Activated CD8-positive, alpha-beta memory T cell treated with anti-CD3 and anti-CD28 coated beads for 1 hour (primary cell): ENCODE measurements at regions not wholly inside any gene's neighbourhood (a gene's known extent, or its start where the extent isn't known, plus 50 kb on each side); places are given as distances from the start of the nearest gene placed in this dataset.

ENCODE experiments used
- DNase-seq, 2 donors: peaks; one replicate each; pipeline ENCODE4 v3.0.0-alpha.2; 2020; ENCODE audit warnings: low read depth in 1 of 2; ENCODE audit errors: extremely low read depth in 1 of 2

DNA sequence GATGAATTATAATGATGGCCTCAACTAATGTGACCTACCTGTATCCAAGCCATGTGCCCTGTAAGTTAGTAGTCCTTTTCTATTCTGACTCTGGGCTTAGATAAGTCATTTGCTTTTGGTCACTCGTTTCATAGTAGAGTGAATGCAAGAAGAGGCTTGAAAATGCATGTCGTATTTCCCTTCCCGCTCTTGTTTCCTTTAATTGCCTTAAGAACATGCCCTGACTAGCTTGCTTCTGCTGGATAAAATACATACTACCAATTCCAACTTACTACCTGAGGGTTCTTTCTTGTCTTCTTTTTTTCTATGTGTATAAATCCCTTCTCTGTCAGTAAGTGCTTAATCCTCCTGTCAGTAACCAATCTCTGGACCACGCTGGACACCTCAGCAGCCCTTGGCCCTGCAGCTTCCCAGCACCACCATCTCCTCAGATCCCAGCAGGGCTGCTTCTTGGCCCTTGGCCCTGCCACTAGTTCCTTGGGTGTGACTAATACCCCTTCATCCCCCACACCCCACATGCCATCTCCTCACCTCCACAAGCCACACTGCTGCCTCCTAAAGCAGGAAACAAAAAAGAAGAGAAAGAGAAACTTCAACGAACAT lies 771.7 kb downstream of the IGSF11 start:
- DNase-seq = no peak

DNA sequence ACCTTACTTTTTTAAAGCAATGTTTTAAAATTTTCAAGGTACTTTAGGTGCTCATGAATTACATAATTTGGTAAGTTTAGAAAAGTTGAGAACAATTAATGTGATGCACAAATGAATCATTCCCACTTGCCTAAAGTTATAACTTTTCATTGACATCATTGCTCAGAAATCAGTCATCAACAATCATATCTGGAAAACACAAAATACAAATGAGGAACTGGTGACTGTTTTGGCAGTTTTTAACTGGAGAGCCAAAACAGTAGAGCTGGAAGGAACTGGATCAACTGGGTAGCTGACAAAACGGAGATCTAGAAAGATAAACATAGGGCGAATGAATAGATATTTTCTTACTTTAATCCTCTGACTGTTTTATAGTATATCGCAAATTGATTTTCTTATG lies 767.1 kb downstream of the IGSF11 start:
- DNase-seq = no peak

DNA sequence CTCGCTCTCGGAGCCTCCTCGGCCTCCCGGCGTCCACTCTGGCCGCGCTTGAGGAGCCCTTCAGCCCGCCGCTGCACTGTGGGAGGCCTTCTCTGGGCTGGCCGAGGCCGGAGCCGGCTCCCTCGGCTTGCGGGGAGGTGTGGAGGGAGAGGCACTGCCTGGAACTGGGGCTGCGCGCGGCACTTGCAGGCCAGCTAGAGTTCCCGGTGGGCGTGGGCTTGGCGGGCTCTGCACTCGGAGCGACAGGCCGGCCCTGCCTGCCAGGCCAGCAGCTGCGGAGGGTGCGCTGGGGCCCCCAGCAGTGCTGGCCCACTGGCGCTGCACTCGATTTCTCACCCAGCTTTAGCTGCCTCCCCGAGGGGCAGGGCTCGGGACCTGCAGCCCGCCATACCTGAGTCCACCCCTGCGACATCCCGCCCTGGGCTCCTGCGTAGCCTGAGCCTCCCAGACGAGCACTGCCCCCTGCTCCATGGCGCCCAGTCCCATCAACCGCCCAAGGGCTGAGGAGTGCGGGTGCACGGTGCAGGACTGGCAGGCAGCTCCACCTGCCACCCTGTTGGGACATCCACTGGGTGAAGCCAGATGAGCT lies 765.0 kb downstream of the IGSF11 start:
- no peak for DNase-seq

DNA sequence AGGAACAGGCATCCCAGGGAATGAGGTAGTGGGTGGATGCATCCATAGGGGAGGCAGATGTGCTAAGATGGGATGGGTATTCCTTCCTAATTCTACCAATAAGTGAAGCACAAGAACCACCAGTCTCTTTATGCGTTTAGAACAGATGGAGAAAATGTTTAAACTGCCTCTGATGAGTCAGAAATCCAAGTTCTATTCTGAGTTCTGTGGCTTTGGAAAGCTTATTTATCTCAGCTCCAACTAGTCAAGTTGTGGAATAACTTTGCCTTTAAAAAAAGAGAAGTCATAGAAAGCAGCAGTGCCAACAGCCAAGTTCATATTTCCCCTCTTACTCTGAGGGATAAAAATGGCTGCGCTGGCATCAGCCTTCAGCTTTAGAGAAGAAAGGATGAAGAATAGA lies 761.7 kb downstream of the IGSF11 start:
- no peak for DNase-seq

DNA sequence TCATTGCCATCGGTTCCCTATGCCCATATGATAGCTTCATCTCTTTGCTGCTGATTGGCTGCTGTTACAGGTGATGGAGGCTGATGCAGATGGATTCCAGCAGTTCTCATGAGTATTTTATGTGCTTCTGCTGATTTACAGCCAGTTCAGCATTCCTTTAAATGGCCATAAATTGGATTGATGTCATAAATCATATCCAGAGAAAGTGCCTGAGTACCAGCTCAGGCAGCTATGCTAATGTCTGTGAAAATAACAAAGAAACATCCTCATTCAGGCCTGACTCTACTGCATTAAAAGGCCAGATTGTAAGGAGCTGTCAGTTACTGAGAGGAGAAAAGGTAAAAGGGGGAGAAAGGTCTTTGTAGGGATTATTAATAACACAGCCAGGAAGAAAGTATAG lies 756.8 kb downstream of the IGSF11 start:
- DNase-seq = no peak

DNA sequence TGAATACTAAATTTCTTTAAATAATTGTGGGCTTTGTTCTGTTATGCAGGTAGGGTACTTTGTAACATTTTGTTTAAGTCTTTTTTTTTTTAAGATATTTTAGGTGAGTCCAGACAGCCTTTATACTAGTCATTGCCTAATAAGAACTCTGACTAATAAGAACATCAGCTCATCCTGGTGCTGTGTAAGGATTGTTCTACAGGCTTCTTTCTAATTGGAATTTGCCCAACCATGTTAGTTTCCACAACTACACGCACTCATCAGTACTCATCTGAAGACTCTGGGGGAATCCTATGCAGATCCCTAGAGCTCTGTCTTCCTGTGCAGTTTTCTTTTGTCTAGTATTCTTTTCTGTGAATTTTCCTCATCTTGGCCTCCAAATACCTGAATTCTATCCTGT lies 741.8 kb downstream of the IGSF11 start:
- no peak for DNase-seq

DNA sequence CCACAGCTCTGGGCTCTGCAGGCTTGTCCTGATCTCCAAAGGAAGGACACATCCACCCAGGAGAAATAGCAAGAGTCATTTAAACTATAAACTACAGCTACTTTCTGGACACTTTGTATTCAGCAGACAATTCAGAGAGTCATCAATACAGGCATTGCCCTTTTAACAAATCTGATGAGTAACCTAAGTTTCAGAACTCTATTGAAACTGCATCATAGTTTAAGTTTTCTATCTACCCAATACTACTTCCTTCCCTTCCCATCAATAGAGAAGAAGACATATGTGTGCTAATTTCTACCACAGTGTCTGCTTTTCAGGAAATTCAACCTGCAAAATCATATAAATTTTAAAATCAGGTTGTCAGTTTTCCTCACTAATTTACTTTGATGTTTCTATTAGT lies 736.5 kb downstream of the IGSF11 start:
- DNase-seq = no peak

DNA sequence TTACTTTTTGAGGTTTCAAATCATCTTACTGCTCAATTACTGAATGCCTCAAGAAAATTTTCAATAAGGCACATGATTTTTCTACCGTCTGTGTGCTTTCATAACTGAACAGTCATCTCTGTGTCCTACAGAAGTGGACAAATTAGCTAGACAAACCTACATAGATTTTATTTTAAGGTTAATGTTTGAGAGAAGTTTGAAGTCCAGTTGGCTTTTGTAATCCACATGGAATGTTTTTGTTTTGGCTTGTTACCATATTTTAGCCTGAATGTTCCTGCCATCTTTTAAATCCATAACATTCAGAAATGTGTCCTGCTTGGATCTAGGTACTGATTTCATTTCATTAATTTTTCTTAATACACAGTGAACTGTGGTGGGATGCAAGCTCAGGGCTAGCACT lies 730.1 kb downstream of the IGSF11 start:
- DNase-seq = no peak

DNA sequence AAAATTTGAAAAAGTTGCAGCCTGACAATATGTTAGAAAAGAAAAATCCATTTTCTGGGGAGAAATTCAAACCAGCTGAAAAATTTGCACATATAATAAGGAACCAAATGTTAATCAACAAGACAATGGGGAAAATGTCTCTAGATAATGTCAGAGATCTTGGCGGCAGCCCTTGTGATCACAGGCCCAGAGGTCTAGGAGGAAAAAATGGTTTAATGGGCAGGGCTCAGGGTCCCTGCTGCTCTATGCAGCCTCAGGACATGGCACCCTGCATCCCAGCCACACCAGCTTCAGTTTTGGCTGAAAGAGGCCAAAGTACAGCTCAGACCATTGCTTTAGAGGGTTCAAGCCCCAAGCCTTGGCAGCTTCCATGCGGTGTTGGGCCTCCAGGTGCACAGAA lies 701.9 kb downstream of the IGSF11 start:
- DNase-seq = no peak

DNA sequence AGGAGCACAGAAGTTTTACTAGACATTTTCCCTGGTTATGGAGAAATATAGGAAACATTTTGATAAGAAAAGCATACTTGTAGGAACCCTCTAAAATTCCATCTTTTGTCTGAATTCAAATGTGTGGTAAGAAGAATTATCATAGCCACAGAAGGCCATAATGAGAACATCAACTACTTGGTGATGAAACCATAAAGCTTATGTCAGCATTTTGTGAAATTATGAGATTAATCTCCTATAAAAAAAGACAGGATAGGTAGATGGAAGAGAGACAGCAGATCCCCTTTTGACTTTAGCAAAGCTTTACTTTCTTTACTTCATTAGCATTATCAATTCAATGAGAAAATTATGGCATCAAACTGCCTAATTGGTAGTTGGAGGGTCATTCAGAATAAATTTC lies 697.0 kb downstream of the IGSF11 start:
- DNase-seq = no peak

DNA sequence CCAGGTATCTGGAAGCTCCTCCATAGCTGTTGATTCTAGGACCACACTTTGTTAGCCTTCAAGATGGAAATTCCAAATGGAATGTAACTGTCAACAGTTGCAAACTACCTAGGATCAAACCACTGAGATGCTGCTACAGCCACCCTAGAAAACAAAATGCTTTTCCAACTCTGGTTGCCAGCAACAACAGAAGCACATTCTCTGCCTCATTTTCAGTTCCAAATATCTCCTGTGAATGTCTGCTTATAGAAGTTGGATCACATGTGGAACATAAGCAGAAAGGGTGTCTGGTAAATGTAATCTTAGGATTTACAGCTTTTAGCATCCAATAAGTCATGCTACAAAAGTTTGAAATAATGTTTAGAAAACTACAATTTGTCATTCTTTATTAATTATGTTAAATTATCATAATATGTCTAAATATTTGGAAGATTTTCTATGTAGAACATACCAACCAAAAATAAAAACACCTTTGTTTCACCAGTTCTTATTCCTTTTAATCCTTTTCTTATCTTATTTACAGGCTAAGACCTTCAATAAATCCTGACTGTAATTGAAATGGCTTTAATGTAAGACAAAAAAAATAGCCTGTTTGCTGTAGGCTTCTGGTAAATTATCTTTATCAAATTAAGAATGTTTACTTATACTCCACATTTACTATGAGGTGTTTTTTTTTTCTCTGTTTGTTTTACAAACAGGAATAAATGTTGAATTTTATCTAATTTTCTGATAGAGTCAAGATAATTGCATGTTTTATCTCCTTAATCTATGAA lies 687.1 kb downstream of the IGSF11 start:
- no peak for DNase-seq

DNA sequence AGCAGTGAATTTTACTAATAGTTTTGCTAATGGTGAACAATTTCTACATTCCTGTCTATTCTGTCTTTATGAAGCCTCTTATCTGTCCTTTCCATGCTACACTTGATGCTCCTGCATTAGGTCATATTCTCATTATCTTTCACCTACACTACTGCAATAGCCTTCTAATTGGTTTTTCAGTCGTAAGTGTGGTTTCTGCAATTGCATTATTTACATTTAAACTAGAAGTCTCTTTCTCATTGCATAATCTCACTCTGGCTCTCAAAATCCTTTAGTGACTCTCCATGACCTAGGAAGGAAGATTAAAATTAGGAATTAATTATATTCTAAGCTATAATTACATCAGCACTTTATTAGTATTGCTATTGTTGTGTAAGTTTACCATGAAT lies 686.5 kb downstream of the IGSF11 start:
- no peak for DNase-seq

DNA sequence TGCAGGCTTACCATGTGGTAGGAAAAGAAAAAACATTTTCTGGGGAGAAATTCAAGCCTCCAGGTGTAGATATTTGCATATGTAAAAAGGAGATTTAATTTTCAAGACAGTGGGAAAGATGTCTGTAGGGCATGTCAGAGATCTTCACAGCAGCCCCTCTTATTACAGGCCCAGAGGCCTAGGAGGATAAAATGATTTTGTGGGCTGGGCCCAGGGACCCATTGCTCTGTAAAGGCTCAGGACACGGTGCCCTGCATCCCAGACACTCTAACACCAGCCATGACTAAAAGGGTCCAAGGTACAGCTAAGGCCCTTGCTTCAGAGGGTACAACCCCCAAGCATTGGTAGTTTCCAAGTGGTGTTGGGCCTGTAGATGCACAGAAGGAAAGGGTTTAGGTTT lies 680.1 kb downstream of the IGSF11 start:
- DNase-seq = no peak

DNA sequence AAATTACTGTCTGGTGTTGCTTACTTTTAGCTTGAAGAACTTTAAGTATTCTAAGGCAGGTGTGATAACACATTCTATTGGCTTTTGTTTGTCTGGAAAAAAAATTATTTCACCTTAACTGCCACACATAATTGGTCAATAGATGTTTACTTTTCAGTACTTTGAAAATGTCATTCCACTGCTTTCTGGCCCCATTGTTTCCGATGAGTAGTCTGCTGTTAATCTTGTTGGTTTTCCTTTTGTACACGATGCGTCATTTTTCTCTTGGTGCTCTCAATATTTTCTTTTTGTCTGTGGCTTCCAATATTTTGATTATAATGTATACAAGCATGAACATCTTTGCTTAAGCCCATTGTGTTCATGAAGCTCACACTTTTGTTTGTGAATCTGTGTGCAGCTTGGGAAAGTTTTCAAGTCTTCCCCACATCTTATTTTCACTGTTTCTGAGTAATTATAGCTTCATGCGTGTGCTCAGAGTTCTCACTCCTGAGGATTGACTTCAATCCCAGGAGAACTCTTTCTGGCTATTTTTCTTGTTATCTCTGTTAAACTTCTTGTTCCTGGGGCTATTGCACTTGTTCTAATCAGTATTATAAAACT lies 664.7 kb downstream of the IGSF11 start:
- no peak for DNase-seq

DNA sequence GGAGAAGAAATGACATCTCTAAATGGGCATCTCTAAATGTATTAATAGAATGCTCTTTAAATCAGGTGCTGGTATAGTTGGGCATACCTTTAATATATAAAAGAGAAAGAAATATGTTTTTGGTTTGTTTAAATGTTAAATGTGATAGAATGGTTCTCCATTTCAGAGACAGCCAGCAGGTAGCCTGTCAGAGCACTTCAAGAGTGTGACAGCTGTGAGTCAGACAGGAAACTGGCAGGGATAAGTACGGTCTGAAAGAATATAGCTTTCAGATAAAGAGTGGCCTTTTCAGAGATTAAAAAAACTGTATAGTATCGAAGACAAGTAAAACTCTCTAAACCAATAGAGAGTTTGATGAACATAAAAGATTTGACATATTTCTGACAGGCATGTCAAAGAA lies 654.1 kb downstream of the IGSF11 start:
- DNase-seq = no peak

DNA sequence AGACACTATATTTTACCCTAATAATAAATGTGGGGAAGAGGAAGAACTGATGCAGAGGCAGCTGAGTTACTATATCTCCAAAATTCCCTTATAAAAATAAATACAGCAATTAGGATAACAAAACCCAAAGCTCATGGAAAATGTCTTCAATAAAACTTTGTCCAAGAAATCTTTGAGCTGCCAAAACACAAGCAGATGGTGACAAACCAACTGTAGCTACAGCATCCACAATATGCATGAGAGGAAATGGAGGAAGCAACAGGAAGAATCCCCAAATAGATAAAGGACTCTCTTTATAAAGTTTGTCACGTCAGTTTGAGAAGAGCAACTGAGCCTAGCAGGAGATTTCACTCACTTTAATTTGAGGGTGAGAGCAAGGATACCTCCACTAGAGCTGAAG lies 638.2 kb downstream of the IGSF11 start:
- no peak for DNase-seq

DNA sequence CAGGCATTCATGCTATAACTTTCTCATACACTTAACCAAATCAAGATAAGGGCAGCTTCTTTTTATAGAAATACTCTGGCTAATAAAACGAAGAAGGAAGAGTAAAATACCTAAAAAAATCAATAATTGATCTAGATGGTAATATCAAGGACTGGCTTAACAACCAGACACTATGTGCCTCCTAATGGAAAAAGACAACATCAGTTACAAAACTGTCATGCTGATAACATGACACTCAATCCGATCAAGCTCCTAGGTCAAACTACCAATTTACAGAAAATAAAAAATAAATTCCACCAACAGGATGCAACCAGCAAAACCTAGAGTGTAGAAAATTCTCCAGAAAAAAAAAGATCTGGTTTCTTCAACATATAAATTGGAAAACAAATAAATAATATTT lies 634.6 kb downstream of the IGSF11 start:
- DNase-seq = no peak

DNA sequence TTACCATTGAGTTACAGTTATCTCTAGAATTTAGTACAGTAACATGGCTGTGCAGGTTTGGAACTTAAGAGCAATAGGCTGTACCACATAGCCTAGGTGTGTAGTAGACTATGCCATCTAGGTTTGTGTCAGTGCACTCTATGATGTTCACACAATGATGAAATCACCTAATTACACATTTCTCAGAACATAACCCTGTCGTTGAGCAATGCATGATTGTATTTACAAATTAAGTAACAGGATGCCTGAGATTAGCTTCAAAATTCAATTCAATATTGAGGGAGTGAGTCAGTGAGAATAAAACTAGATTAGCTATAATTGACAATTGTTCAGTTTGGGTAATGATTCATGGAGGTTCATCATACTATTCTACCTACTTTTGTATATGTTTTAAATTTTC lies 633.8 kb downstream of the IGSF11 start:
- DNase-seq = no peak

DNA sequence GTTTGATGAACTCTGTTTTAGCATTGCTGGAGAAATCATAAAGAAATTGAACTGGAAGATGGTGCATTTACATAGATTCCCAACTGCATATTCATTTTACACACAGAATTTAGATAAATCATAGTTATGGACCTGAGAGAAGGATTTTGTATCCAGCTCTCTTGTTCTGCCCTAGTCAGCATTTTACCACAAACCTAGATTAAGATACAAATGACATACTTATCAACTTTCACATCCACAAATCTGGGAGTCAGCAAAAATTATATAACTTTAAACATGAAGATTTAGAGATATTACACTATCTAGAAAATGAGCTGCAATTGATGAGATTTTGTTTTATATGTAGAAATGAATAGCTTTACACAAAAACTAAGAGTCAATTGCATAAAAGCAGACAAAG lies 632.8 kb downstream of the IGSF11 start:
- DNase-seq = no peak

DNA sequence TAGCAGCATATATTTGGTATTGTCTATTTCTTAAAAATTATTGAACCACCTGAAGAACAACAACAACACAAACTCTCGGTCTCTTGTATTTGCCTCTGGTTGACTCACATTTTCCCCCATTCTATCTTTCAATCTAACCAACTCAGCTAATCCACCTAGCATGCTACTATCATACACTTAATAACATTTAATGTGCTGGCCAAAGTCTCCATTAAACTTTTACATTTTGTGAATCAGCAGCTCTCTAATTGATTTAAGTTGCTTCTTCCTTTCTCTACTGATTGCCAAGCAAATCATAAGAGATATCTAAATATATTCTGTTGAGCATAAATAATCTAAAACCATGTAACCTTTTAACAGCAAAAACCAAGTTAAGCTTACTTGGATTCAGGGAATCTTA lies 631.7 kb downstream of the IGSF11 start:
- no peak for DNase-seq

DNA sequence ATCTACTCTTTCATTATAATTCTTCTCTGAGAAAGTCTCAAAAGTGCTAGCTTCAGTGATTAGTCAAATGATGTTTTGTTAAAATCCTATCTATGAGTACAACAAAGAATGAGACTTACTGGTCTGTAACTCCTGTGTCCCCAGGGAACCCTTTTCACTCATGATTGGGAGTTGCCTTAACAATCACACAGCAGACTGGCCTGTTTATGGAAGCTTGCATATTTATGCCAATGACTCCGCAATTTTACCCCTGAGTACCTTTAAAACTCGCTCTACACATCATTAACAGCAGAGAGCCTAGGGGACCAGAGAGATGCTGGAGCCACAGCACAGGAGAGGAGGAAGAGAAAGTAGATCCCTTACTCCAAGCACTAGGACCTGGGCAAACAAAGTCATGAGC lies 628.1 kb downstream of the IGSF11 start:
- no peak for DNase-seq

DNA sequence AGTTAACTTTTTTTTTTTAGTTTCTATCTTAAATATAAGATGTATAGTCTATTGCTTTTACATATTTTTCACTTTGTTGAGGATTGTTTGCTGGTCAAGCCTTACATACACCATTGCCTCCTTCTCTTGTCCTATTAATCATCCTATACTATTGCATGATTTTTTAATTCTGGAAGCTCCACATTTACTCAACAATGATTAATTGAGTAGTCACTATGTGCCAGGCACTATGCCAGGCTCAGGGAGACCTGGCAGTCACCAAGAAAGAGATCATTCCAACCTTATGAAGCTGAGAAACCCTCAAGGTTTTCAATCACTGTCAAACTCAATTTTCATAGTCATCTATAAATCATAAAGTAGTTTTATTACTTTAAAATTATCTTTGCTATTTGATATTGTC lies 626.2 kb downstream of the IGSF11 start:
- no peak for DNase-seq
